OCI-LY7 (cell line): ENCODE measurements at regions not wholly inside any gene's neighbourhood (a gene's known extent, or its start where the extent isn't known, plus 50 kb on each side); places are given as distances from the start of the nearest gene placed in this dataset.

ENCODE experiments used
- BruUV-seq: library from RNA; stranded (reverse); fragments of 400-500 nt; replicated peaks from 2 replicates; lab custom pipeline; 2021; lab: Mats Ljungman, UMichigan
- CTCF ChIA-PET: fragments of 300-600 bp; sonication (Branson Sonifier 250); formaldehyde crosslinking; loops from one replicate; lab custom pipeline; 2022; ENCODE audit warnings: antibody characterized with exemption; ENCODE audit not compliant: unreplicated experiment; lab: Charles Lee
- POLR2A ChIA-PET: fragments of 300-600 bp; sonication (Branson Sonifier 250); formaldehyde crosslinking; loops from one replicate; lab custom pipeline; 2022; ENCODE audit warnings: antibody characterized with exemption; lab: Charles Lee
- DNase-seq: peaks from one replicate; pipeline ENCODE4 v3.0.0-alpha.2; 2015; ENCODE audit warnings: low spot score
- H2AFZ ChIP-seq: fragments of 200-600 bp; sonication (generic), shearing (Covaris generic); 2 replicates; pipeline ENCODE4 v1.6.1; 2014; ENCODE audit warnings: mild to moderate bottlenecking, antibody characterized with exemption, low read length, moderate library complexity
- H3K27ac ChIP-seq: fragments of 200-600 bp; sonication (generic); 2 replicates; pipeline ENCODE4 v1.5.1; 2014; ENCODE audit warnings: mixed run types, low read depth, mild to moderate bottlenecking, moderate library complexity, low read length, inconsistent platforms; ENCODE audit not compliant: poor library complexity, severe bottlenecking
- H3K36me3 ChIP-seq: fragments of 200-600 bp; sonication (generic); 2 replicates; pipeline ENCODE4 v1.6.1; 2014; ENCODE audit warnings: mild to moderate bottlenecking, antibody characterized with exemption, low read length, moderate library complexity, mixed read lengths; ENCODE audit not compliant: insufficient read depth
- H3K4me1 ChIP-seq: fragments of 200-600 bp; sonication (generic); 2 replicates; pipeline ENCODE4 v1.5.1; 2014; ENCODE audit warnings: mild to moderate bottlenecking, low read length; ENCODE audit not compliant: insufficient read depth, poor library complexity, severe bottlenecking
- H3K4me2 ChIP-seq: fragments of 200-600 bp; sonication (generic); 2 replicates; pipeline ENCODE4 v1.6.1; 2014; ENCODE audit warnings: mild to moderate bottlenecking, low read length
- H3K4me3 ChIP-seq: fragments of 200-600 bp; sonication (generic); 2 replicates; pipeline ENCODE4 v1.5.1; 2014; ENCODE audit warnings: mild to moderate bottlenecking, low read depth, low read length; ENCODE audit not compliant: poor library complexity, severe bottlenecking
- H3K79me2 ChIP-seq: fragments of 200-600 bp; sonication (generic); 2 replicates; pipeline ENCODE4 v1.6.1; 2016; ENCODE audit warnings: low read depth, mild to moderate bottlenecking, low read length, moderate library complexity, mixed read lengths; ENCODE audit not compliant: insufficient read depth
- H3K9me2 ChIP-seq: fragments of 200-600 bp; sonication (generic); 2 replicates; pipeline ENCODE4 v1.6.1; 2016; ENCODE audit warnings: mild to moderate bottlenecking, low read length, mixed read lengths; ENCODE audit not compliant: insufficient read depth
- H3K9me3 ChIP-seq: fragments of 200-600 bp; sonication (generic); 2 replicates; pipeline ENCODE4 v1.6.1; 2014; ENCODE audit warnings: mild to moderate bottlenecking, mixed run types, low read length, mixed read lengths
- H4K20me1 ChIP-seq: fragments of 200-600 bp; sonication (generic); 2 replicates; pipeline ENCODE4 v1.6.1; 2014; ENCODE audit warnings: mild to moderate bottlenecking, antibody characterized with exemption, low read length, moderate library complexity, mixed read lengths; ENCODE audit not compliant: insufficient read depth
- EZH2phosphoT487 ChIP-seq: fragments of 200-600 bp; sonication (generic); IDR thresholded peaks from 2 replicates; pipeline ENCODE4 v1.6.1; 2018; ENCODE audit warnings: low read depth, borderline replicate concordance, mild to moderate bottlenecking, mixed run types, antibody characterized with exemption, low read length, moderate library complexity, mixed read lengths
- intact Hi-C: fragments of 100-400 bp; cut with micrococcal nuclease; formaldehyde crosslinking; loops from one replicate; pipeline ENCODE4 v1.10.0; 2022; ENCODE audit not compliant: unreplicated experiment
- TF ChIP-seq, protein P1 (sequence below): fragments of 200-600 bp; sonication (generic); conservative IDR thresholded peaks from 2 replicates; pipeline ENCODE4 v1.5.1; 2014; ENCODE audit warnings: mild to moderate bottlenecking, antibody characterized with exemption, low read length, moderate library complexity, mixed read lengths

DNA sequence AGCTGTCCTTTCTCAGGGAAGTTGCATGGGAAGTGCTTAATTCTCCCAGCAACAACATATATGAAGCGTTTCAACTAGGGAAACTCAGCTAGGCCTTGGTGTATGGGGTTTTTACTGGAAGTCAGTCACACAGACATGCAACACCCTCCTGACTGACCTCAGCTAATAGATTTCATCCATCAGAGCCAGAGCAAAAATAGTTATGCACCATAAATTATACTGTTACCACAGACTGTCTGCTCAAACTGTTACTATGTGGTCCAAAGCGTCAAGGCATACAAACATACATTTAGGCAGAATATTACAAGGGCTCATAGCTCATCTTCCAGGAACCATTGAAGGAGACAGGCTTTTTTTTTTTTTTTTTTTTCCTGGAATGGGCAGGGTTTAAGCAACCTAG, 417.9 kb downstream of the ANKRD7 start:
- no peaks in the 10 kb centered on the region for H4K20me1 ChIP-seq
- H3K4me1 ChIP-seq, result no peaks in the 10 kb centered on the region
- intact Hi-C loops, result loop anchor here (10.0 kb wide), 1 partner anchor 532 kb away; no protein-coding TSS in a partner anchor
- POLR2A ChIA-PET, result interaction anchor here (0.7 to 0.9 kb wide), 4 partner anchors 13 to 557 kb away, joined by 3 to 6 read pairs (median 3); no protein-coding TSS in a partner anchor
- H3K36me3 ChIP-seq, result no peaks in the 10 kb centered on the region
- no peak for DNase-seq
- no peaks in the 10 kb centered on the region for H3K9me2 ChIP-seq
- no TSS peak for BruUV-seq
- H3K9me3 ChIP-seq, result no peaks in the 10 kb centered on the region
- no peak overlapping the region for H3K27ac ChIP-seq
- no peaks in the 10 kb centered on the region for H3K79me2 ChIP-seq
- H3K4me2 ChIP-seq, result no peak overlapping the region
- no peak overlapping the region for H2AFZ ChIP-seq
- TF ChIP-seq EZH2phosphoT487, result no peak
- TF ChIP-seq, protein P1, sequence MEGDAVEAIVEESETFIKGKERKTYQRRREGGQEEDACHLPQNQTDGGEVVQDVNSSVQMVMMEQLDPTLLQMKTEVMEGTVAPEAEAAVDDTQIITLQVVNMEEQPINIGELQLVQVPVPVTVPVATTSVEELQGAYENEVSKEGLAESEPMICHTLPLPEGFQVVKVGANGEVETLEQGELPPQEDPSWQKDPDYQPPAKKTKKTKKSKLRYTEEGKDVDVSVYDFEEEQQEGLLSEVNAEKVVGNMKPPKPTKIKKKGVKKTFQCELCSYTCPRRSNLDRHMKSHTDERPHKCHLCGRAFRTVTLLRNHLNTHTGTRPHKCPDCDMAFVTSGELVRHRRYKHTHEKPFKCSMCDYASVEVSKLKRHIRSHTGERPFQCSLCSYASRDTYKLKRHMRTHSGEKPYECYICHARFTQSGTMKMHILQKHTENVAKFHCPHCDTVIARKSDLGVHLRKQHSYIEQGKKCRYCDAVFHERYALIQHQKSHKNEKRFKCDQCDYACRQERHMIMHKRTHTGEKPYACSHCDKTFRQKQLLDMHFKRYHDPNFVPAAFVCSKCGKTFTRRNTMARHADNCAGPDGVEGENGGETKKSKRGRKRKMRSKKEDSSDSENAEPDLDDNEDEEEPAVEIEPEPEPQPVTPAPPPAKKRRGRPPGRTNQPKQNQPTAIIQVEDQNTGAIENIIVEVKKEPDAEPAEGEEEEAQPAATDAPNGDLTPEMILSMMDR, result no peak
- no peak overlapping the region for H3K4me3 ChIP-seq
- CTCF ChIA-PET, result no interaction called here

DNA sequence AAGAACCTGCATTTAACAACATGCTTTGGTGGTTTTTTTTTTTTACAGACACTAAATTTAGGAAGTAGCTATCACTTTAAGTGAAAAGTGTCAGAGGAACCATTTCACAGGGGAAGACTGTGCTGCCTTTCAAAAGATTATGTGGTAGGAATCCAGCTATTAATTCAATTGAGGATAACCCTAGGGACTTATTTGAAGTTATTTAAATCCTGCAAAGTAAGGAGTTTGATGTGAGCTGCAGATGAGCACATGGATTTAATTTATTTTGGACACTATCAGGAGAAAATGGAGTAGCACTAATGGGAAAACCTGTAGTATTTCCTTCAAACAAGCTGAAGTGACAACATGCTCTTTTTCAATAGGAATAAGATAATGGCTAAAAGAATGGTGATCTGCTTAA, 419.8 kb downstream of the ANKRD7 start:
- no peak for DNase-seq
- no peaks in the 10 kb centered on the region for H3K9me2 ChIP-seq
- no peaks in the 10 kb centered on the region for H3K4me1 ChIP-seq
- no peaks in the 10 kb centered on the region for H4K20me1 ChIP-seq
- no peaks in the 10 kb centered on the region for H3K79me2 ChIP-seq
- H3K36me3 ChIP-seq, result no peaks in the 10 kb centered on the region
- POLR2A ChIA-PET, result interaction anchor here (0.7 kb wide), 1 partner anchor 11 kb away, joined by 3 read pairs; no protein-coding TSS in a partner anchor
- no peak overlapping the region for H3K27ac ChIP-seq
- intact Hi-C loops, result loop anchor here (10.0 kb wide), 1 partner anchor 530 kb away; no protein-coding TSS in a partner anchor
- BruUV-seq, result no TSS peak
- no peak overlapping the region for H3K4me2 ChIP-seq
- H3K4me3 ChIP-seq, result no peak overlapping the region
- no peak for TF ChIP-seq EZH2phosphoT487
- TF ChIP-seq, protein P1, result no peak
- no peak overlapping the region for H2AFZ ChIP-seq
- CTCF ChIA-PET, result no interaction called here
- H3K9me3 ChIP-seq, result no peaks in the 10 kb centered on the region

DNA sequence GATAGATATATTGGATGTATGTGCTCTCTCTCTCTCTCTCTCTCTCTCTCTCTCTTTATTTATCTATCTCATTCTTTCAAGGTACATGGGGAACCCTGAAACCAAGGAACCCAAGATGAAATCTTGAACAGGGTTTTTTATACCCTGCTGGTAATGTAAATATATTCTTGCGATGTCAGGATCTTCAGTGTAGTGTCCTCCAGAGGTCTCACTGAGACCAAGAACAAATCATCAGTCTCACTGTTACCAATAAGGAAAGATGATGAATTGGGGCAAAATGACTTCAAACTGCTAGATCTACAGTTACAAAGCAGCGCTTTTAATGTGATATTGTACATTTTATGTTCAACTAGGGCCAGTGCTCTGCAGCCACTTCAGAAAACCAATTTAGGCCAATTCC, 423.5 kb downstream of the ANKRD7 start:
- H4K20me1 ChIP-seq, result no peaks in the 10 kb centered on the region
- H3K79me2 ChIP-seq, result no peaks in the 10 kb centered on the region
- TF ChIP-seq EZH2phosphoT487, result no peak
- TF ChIP-seq, protein P1, result no peak
- no peaks in the 10 kb centered on the region for H3K36me3 ChIP-seq
- DNase-seq, result no peak
- no peak overlapping the region for H2AFZ ChIP-seq
- H3K4me2 ChIP-seq, result no peak overlapping the region
- no TSS peak for BruUV-seq
- H3K4me1 ChIP-seq, result no peaks in the 10 kb centered on the region
- no peak overlapping the region for H3K4me3 ChIP-seq
- H3K9me2 ChIP-seq, result no peaks in the 10 kb centered on the region
- intact Hi-C loops, result loop anchor here (10.0 kb wide), 1 partner anchor 527 kb away; no protein-coding TSS in a partner anchor
- CTCF ChIA-PET, result no interaction called here
- POLR2A ChIA-PET, result no interaction called here
- H3K27ac ChIP-seq, result no peak overlapping the region
- no peaks in the 10 kb centered on the region for H3K9me3 ChIP-seq
